ENCODE measurements at regions not wholly inside any gene's neighbourhood (a gene's known extent, or its start where the extent isn't known, plus 50 kb on each side); places are given as distances from the start of the nearest gene placed in this dataset.
A peak's percentile ranks its signal among the peaks of the same experiment; 100 is the strongest.

DNA sequence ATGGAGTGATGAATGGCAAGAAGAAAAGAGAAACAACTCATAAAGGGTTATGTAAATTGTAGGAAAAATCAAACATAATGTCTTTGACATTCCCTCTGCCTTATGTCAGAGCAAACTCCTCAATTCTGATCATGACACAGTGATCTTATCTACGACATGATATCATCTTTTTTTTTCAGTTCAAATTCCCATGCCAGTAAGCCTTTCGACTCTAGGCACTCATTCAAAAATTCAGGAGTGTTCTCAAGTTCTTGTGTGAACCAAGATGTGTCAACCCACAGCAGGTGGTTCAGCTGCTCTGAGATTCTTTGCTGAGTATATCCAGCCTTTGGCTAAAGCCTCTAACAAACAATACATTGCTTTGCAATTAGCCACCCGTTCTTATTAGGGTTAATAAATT, 97.1 kb upstream of the ESRRG start:
- peak; percentile 20 for DNase-seq (ENCODE audit: low read depth)

DNA sequence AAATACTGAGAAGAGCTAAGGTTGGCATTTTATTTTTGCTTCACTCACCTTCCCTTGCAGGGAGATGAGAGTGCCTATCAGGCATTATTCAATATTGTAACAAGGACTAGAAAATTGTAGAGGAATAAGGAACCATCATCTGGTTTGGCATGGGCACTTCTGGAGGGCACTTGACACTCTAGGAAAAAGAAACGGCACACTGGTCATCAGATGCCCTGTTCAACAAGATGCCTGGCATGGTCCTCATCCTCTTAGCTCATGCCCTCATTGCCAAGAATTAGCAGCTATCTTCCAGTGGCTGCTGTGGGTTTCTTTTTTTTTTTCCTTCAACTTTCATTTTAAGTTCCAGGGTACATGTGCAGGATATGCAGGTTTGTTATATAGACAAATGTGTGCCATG, 95.1 kb upstream of the ESRRG start:
- no peak for DNase-seq (ENCODE audit: low read depth)

DNA sequence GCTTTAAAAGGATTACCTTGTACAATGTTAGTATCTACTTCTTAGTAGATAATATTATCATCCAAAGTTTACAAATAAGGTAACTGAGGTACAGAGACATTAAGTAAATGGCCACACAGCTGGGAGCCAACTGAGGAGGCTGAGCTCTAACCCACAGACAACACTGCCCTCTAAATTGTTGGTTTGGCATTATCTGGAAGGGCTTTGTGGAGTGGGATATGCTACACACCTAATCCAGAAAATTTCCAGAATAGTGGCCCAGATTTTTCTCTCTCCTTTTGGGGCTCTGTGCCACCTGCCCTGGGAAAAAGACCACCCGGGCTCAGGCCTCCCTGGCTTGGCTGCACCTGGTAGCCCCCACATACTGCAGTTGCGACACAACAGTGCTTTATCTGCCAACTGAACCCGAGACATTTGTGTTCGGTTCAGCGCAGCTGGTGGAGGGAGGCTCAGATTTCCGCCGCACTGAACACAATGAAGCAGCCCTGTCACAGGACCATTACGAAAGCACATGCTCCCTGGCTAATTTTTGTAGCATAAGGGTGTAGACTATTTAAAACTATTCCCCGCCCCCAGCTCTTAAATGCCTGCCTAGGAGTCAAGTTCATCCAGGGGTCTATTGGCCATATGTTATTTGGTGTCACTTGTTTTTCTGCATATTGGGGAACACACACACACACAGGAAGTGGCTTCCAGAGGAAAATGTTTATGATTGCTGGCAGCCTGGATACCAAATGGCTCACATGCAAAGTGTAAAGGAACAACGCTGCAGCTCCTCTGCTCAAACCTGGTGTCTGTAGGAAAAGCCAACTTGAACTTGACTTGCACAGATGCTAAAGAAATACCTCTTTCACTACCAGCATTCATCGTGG, 92.3 kb upstream of the ESRRG start:
- peak; percentile 39 for DNase-seq (ENCODE audit: low read depth)

DNA sequence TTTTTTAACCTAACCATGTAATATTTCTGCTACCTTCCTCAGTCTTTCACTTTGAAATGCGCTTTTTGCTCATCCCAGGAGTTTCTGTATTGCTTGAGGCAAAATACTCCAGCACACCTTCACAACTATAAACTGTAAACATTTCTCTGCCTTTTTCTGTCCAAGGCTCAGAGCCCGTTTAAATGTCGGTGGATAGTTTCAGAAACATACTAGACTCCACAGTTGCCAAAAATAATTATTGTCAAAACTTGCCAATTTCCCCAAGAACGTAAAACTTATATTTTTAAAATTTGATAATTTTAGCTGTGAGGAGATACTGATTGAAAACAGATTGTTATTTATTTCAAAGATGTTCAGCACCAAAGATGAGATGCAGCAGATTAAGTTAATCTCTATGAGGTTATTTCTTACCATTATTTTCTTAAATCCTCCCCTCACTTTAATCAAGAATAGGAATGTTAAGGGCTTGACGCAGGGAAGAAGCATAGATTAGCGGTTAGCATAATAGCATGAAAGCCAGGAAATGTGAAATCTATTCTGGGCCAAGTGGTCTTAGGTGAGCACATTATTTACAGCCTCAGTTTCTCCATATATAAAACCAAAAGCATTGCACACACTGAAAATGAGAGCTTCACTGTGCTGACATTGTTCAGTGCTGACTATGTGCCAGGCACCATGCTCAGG, 91.5 kb upstream of the ESRRG start:
- DNase-seq (ENCODE audit: low read depth) = no peak

DNA sequence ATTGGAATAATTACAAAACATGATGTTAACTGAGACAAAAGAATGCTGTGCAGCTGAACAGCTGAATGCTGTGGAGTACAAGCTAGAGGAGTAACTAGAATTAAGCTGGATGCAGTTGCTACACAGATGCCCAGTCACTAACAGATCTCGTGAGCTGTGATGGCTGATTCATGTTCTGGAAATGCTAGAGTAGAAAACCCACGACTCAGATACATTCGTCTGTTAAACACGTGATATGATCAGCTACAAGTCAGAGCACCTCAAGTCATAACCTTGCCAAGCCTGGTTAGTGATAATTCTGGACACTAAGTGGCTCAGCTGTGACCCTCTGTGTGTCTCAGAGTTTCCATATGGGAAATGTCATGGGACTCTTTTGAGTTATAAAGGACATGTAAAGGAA, 89.7 kb upstream of the ESRRG start:
- DNase-seq (ENCODE audit: low read depth) = peak; percentile 74

DNA sequence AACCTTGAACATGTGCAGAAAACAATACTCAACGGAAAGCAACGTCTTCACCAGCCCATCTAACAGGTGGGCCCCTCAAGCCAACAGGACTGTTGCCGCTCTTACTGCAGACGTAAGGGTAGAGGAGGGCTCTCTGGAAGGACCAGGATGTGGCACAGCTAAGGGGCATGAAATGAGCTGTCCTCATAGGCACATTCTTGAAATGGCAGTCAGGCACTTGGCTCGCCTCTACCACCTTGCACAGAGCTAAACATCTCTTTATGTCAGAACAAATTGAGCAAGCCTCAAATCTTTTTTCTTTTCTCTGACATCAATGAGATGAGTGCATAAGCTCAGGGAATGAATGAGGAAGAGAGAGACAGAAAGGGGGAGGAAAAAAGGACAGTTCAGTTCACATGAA, 86.4 kb upstream of the ESRRG start:
- no peak for DNase-seq (ENCODE audit: low read depth)

DNA sequence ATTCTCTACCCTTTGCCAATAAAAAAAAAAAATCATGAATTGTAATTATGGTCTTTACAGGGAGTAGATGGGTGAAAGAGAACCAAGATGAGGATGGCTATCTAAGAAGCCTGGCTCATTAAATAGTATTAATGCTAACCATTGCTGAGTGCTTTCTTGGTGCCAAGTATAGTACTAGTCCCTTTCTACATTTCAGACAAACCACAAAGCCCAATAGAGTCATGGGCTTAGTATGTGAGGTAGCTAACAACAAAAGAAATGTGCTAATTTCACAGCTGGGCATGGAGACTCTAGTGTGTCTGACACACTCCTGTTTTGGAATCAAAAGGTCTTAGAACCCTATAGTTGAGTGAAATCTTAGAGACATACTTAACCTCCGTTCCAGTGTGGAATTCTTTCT, 84.5 kb upstream of the ESRRG start:
- DNase-seq (ENCODE audit: low read depth) = peak; percentile 29

DNA sequence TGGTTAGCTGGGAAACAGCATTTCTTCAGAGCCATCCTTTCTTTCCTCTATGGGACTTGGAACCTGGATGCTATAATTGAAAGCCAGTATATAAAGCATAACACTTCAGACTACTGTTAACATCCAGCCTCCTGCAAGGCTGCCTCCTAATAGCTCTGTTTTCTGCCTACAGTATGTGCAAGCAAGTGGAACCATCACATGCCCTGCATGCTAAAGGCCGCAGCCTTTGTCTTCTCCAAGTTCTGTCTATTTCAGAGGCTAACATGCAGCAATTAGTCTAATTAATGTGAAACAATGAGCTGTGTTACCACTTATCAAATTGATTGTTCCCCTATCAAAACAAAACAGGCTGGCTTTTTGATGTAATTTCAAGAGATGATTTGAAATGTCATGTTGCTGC, 82.7 kb upstream of the ESRRG start:
- no peak for DNase-seq (ENCODE audit: low read depth)

DNA sequence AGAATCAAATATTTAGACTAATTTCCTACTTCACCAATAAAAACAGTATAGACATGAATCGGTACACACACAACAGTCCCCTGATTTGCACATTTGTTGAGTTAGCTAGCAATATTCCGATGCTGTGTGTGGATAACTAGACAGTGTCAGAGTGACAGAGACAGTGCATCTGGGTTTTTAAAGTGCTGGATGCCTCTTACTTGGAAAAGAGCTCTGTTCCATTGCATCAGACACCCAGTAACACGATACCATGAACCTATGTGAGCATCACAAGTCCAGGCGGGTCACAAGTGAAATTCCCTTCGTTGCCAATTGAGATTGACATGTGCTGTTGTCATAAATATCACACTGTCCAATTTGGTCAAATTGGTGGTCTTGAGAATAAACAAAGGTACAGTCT, 82.0 kb upstream of the ESRRG start:
- no peak for DNase-seq (ENCODE audit: low read depth)

DNA sequence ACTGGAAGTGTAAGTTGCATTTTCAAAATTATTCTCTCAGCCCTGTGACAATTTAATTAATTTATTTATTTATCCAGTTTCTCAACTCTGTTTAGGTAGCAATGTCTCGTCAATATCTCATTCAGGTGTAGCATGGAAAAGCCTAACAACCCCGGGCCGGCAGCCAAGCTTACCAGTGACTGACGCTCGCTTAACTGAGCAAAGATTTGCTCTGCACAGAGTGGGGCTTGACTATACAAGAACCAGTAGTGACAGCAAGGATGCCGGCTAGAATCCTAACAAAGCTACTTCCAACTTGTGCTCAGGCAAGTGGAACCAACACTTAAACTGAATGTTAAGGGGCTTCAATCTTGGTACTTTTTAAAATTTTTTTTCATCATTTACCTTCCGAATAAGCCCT, 80.9 kb upstream of the ESRRG start:
- no peak for DNase-seq (ENCODE audit: low read depth)

DNA sequence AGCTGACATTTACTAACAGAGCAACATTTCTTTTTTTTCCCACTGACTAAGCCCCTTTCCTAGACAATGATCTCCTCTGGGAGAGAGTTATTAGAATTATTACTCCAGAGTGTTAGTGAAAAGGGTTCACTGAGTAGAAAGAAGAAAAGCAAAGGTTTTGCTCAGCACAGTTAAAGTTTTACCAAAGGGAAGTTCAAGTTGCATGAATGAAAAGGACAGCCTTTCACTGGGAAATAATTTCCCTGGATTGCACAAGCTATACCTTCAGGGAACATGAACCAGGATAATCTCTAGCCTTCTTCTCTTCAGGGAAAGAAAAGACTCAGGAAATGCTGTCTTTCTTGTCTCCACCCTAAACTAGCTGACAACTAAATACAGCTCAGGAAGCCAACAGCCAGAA, 71.4 kb upstream of the ESRRG start:
- DNase-seq (ENCODE audit: low read depth) = no peak

DNA sequence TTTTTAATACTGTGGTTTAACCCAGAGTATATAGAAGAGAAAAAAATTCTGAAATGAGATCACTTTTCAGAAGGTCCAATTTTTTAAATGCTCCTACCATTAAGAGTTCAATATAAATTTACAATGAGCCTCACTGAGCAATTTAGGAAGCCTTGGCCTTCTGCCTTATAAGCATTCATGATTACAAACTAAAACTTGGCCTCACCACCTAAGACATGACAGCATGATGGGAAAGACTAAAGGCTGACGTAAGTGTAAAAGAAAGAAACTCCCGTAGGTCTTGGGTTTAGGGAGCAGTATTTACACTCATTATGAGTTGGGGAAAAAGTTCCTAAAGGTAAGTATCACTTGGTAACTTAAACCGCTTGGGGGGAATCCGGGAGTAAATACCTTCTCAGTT, 70.7 kb upstream of the ESRRG start:
- DNase-seq (ENCODE audit: low read depth) = no peak

DNA sequence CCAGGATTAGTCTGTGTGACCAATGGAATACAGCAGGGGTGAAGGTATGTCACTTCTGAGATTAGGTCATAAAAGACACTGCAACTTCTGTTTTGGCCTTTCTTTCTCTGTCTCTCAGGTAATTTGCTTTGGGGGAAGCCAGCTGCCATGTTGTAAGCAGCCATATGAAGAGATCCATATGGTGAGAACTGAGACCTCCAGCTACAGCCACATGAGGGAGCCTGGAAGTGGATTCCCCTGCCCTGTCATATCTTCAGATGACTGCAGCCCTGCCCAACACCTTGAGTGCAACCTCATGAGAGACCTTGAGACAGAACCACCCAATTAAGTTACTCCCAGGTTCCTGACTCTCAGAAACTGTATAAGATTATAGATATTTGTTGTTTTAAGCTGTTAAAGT, 70.1 kb upstream of the ESRRG start:
- no peak for DNase-seq (ENCODE audit: low read depth)

DNA sequence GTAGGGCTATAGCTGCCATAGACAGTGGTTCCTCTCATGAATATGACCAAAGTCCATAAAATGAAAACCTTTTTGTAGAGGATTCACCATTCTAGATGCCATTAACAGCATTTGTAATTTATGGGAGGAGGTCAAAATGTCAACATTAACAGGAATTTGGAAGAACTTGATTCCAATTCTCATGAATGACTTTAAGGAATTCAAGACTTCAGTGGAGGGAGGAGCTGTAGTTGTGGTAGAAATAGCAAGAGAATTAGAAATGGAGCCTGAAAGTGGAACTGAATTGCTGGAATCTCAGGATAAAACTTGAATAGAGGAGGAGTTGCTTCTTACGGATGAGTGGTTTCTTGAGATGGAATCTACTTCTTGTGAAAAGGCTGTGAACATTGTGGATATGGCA, 65.4 kb upstream of the ESRRG start:
- no peak for DNase-seq (ENCODE audit: low read depth)

DNA sequence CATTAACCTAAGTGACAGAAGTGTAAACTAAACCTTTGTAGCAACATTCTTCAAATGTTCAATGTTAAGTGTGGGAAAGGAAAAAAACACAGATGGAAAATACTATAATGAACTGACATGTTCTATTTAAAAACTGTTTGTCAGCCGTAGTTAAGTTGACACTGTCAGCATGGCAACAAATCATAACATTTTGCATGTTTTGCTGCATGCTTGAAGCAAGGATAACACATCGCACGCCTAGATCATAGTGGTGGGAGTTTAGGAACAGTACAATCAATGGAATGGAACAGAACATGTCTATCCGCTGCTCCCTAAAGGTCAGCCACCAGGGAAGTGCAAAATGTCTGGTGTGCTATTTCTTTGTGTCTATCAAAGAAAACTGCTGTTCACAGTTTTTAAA, 62.5 kb upstream of the ESRRG start:
- no peak for DNase-seq (ENCODE audit: low read depth)

DNA sequence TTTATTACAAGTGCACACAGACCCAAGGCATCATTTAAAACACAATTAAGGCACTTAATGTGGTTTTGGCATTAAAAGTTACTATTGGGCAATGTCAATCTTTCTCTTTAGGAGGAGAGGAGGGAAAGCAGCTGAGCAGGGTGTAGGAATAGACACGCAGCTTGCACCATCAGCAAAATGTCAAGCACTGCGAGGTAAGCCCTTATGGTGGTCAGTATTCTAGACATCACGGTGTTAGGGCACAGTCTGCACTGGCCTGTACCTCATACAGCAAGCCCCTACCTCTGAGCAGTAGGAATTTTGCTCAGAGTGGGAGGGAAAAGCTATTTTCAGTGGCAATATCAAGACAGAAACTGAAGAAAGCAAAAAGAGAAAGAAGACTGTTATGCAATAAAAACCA, 62.0 kb upstream of the ESRRG start:
- DNase-seq (ENCODE audit: low read depth) = no peak

DNA sequence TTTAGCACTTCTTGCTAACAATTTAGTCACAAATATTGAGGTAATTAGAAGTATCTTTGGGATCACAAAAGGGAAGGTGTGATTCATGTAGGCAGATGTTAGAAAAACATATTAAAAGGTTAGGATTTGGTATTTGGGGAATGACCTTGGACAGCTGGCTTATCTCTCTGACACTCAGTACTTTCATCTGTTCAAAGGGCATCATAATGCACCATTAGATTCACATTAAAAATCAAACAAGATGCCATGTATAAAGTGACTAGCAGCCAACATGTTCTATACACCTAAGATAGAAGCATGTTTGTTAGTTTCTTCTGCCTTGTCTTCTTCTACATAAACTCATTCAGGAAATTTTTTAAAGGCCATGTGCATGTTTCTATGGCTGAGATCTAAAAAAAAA, 56.5 kb upstream of the ESRRG start:
- DNase-seq (ENCODE audit: low read depth) = no peak

DNA sequence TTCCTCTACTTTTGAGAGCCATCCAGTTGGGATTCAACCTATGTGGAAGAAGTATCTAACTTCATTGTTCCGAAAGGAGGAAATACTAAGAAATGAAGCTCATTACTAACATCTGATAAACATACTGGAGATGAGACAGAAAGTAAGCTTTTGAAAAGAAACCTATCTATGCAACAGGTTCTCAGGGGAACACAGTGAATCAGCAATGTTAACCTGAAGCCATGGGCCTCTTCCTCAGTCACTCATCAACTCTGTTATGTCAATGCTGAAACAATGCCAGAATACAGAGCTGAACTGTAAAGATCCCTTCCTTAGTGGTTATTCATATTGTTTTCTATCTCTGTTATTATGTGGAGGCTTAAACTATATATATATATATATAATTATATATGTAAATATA, 55.5 kb upstream of the ESRRG start:
- no peak for DNase-seq (ENCODE audit: low read depth)

DNA sequence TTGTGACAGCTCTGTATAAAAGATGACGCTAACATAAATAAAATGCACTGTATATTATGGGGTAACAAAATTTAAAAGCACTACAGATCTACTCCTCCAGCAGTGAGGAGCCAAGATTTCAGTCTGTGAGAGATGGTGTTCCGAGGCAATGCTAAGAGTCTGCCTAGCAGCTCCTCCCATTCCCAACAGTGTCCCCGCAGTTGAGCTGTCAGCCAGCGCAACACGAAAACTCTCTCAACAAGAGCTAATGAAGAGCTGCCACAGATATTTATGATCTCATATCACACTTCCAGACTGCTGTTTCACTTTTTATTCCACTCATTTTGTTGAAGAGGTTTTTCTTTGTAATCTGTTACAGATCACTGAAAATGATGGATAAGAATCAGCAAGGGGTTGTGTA, 53.9 kb upstream of the ESRRG start:
- DNase-seq (ENCODE audit: low read depth) = no peak

Data from LHCN-M2 (cell line).